Keratinocyte (primary cell): ENCODE measurements at regions not wholly inside any gene's neighbourhood (a gene's known extent, or its start where the extent isn't known, plus 50 kb on each side); places are given as distances from the start of the nearest gene placed in this dataset.

Experiments
- DNase-seq: peaks from one replicate; pipeline ENCODE4 v3.0.0-alpha.2; 2011; ENCODE audit warnings: low read depth, missing footprints, low spot score
- FAIRE-seq: peaks from 2 replicates; lab custom pipeline; 2011; peaks lifted over from hg19 to GRCh38; lab: Jason Lieb, UNC
- H2AFZ ChIP-seq: 2 replicates; pipeline ENCODE4 v1.6.0; 2012; ENCODE audit warnings: low read length, control low read depth, inconsistent platforms; ENCODE audit not compliant: control insufficient read depth
- H3K27ac ChIP-seq: 2 replicates; pipeline ENCODE4 v1.5.1; 2011; ENCODE audit warnings: low read length; ENCODE audit not compliant: control insufficient read depth, insufficient read depth
- H3K27me3 ChIP-seq: 3 replicates; pipeline ENCODE4 v1.6.0; 2011; ENCODE audit warnings: low read length; ENCODE audit not compliant: control insufficient read depth, insufficient read depth; ENCODE audit errors: extremely low read depth
- H3K36me3 ChIP-seq, 2 experiments: 2 replicates in 1 of 2; 3 replicates in 1 of 2; pipeline ENCODE4 v1.5.1; 2011; ENCODE audit warnings: low read length in 2 of 2, mild to moderate bottlenecking in 1 of 2; ENCODE audit not compliant: control insufficient read depth in 2 of 2, insufficient read depth in 2 of 2; ENCODE audit errors: extremely low read depth in 1 of 2
- H3K4me1 ChIP-seq: 3 replicates; pipeline ENCODE4 v1.5.1; 2011; ENCODE audit warnings: low read length; ENCODE audit not compliant: control insufficient read depth, insufficient read depth; ENCODE audit errors: extremely low read depth
- H3K4me2 ChIP-seq: 3 replicates; pipeline ENCODE4 v1.6.0; 2011; ENCODE audit warnings: low read depth, low read length; ENCODE audit not compliant: control insufficient read depth, insufficient read depth; ENCODE audit errors: extremely low read depth
- H3K4me3 ChIP-seq, 3 experiments: fragments of 200-600 bp in 1 of 3; sonication (generic) in 1 of 3; 2 replicates in 2 of 3; 3 replicates in 1 of 3; pipeline ENCODE4 v1.5.1; 2011 to 2016; ENCODE audit warnings: low read length in 3 of 3, mild to moderate bottlenecking in 3 of 3, control low read depth in 2 of 3, inconsistent platforms in 1 of 3, low read depth in 1 of 3, mixed read lengths in 1 of 3, mixed run types in 1 of 3, moderate library complexity in 1 of 3; ENCODE audit not compliant: control insufficient read depth in 2 of 3, insufficient read depth in 2 of 3; ENCODE audit errors: extremely low read depth in 1 of 3
- H3K79me2 ChIP-seq: 2 replicates; pipeline ENCODE4 v1.6.0; 2012; ENCODE audit warnings: low read length; ENCODE audit not compliant: control insufficient read depth, insufficient read depth
- H3K9ac ChIP-seq: 3 replicates; pipeline ENCODE4 v1.6.0; 2011; ENCODE audit warnings: low read length; ENCODE audit not compliant: control insufficient read depth, insufficient read depth; ENCODE audit errors: extremely low read depth
- H3K9me1 ChIP-seq: 3 replicates; pipeline ENCODE4 v1.6.0; 2011; ENCODE audit warnings: low read length; ENCODE audit not compliant: control insufficient read depth, insufficient read depth; ENCODE audit errors: extremely low read depth
- H3K9me3 ChIP-seq: 2 replicates; pipeline ENCODE4 v1.5.1; 2012; ENCODE audit warnings: low read depth, low read length; ENCODE audit not compliant: control insufficient read depth
- H4K20me1 ChIP-seq: 3 replicates; pipeline ENCODE4 v1.6.0; 2011; ENCODE audit warnings: low read length; ENCODE audit not compliant: control insufficient read depth, insufficient read depth; ENCODE audit errors: extremely low read depth
- CTCF ChIP-seq, 3 experiments: IDR thresholded peaks in 1 of 3; conservative IDR thresholded peaks in 1 of 3; optimal IDR thresholded peaks in 1 of 3; 2 replicates in 2 of 3; 3 replicates in 1 of 3; pipeline versions ENCODE3 to v1.5.1; 2011; ENCODE audit warnings: low read length in 3 of 3, mild to moderate bottlenecking in 3 of 3, moderate library complexity in 2 of 3, control low read depth in 1 of 3, inconsistent platforms in 1 of 3; ENCODE audit not compliant: insufficient read depth in 2 of 3; ENCODE audit errors: extremely low read depth in 1 of 3
- EZH2 ChIP-seq: IDR thresholded peaks from one replicate; pipeline ENCODE4 v1.6.1; 2012; ENCODE audit warnings: inconsistent platforms, mild to moderate bottlenecking, low read length, moderate library complexity
- dilution Hi-C: fragments of 300-500 bp; cut with MboI; formaldehyde crosslinking; loops from one replicate; pipeline ENCODE4 v1.7.0; 2020; ENCODE audit warnings: low sequenced_read_pairs; ENCODE audit not compliant: extremely low pct_ligation_motif_present

GRCh38 chr6:168822376-168822775 is 381.4 kb downstream of the SMOC2 start:
- Histone ChIP-seq H3K9me1 (no peaks in the 10 kb centered on the region), H3K4me1 (no peaks in the 10 kb centered on the region), H3K79me2 (no peaks in the 10 kb centered on the region), H3K4me3 (no peak overlapping the region), H3K36me3 (no peaks in the 10 kb centered on the region), H2AFZ (no peak overlapping the region), H4K20me1 (no peaks in the 10 kb centered on the region), H3K27ac (no peak overlapping the region), H3K9me3 (no peaks in the 10 kb centered on the region), H3K4me2 (no peak overlapping the region), H3K9ac (no peak overlapping the region), H3K27me3 (no peaks in the 10 kb centered on the region)
- FAIRE-seq (no peak), DNase-seq (no peak)
- TF ChIP-seq CTCF (optimal IDR thresholded peaks at IDR 0.05 in 1 of 3, IDR thresholded peaks at IDR 0.05 in 1 of 3, conservative IDR thresholded peaks at IDR 0.05 in 1 of 3; ENCODE audit: extremely low read depth in 1 of 3, insufficient read depth in 2 of 3, low read length in 3 of 3) (no peak), EZH2 (no peak)
- dilution Hi-C loops = no loop called here

DNA sequence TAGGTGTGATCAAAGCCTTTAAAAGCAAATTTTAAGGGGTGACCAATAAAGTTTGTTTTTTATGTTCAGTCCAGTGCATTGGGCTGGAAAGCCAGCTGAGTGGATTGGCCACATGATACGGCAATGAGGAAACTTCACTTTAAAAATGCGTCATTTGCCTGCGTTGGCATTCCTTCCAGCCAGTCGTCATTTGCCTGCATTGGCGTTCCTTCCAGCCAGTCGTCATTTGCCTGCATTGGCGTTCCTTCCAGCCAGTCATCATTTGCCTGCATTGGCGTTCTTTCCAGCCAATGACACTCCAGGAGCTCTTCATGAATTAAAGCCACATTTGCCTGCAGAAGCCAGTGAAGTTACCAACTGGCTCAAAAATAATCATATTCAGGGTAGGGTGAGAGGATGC is 378.6 kb downstream of the SMOC2 start:
- H3K9me1 ChIP-seq = no peaks in the 10 kb centered on the region
- FAIRE-seq = no peak
- no peak for DNase-seq

More for the DNA sequence above, 378.6 kb downstream of the SMOC2 start:
- Histone ChIP-seq H3K36me3 (no peaks in the 10 kb centered on the region), H3K27me3 (no peaks in the 10 kb centered on the region), H3K9me3 (no peaks in the 10 kb centered on the region), H3K27ac (no peak overlapping the region), H3K4me2 (no peak overlapping the region), H3K9ac (no peak overlapping the region), H3K4me3 (no peak overlapping the region), H3K79me2 (no peaks in the 10 kb centered on the region), H3K4me1 (no peaks in the 10 kb centered on the region), H2AFZ (no peak overlapping the region), H4K20me1 (no peaks in the 10 kb centered on the region)
- no peak for TF ChIP-seq CTCF (optimal IDR thresholded peaks at IDR 0.05 in 1 of 3, IDR thresholded peaks at IDR 0.05 in 1 of 3, conservative IDR thresholded peaks at IDR 0.05 in 1 of 3; ENCODE audit: extremely low read depth in 1 of 3, insufficient read depth in 2 of 3, low read length in 3 of 3)
- TF ChIP-seq EZH2 = no peak
- dilution Hi-C loops = no loop called here
